Dendritic cell treated with granulocyte-macrophage colony-stimulating factor and Interleukin-4, amounts not matched to agents 40 ng/mL and 50 ng/mL, for 4 days (primary cell): ENCODE measurements at regions not wholly inside any gene's neighbourhood (a gene's known extent, or its start where the extent isn't known, plus 50 kb on each side); places are given as distances from the start of the nearest gene placed in this dataset.

ENCODE experiments used
- H3K27ac Mint-ChIP-seq: one replicate; pipeline ENCODE4 v1.8.0; 2022; ENCODE audit warnings: mild to moderate bottlenecking, mixed read lengths
- H3K27me3 Mint-ChIP-seq: one replicate; pipeline ENCODE4 v1.8.0; 2022; ENCODE audit warnings: mild to moderate bottlenecking, mixed read lengths
- H3K36me3 Mint-ChIP-seq: one replicate; pipeline ENCODE4 v1.8.0; 2022; ENCODE audit warnings: low read depth, mixed read lengths
- H3K4me1 Mint-ChIP-seq: one replicate; pipeline ENCODE4 v1.8.0; 2022; ENCODE audit warnings: low read depth, mixed read lengths
- H3K4me3 Mint-ChIP-seq: one replicate; pipeline ENCODE4 v1.8.0; 2022; ENCODE audit warnings: mild to moderate bottlenecking, moderate library complexity, mixed read lengths
- H3K9me3 Mint-ChIP-seq: one replicate; pipeline ENCODE4 v1.8.0; 2022; ENCODE audit warnings: mixed read lengths
- intact Hi-C: fragments of 100-400 bp; cut with micrococcal nuclease; formaldehyde crosslinking; loops from one replicate; pipeline ENCODE4 v1.15.0; 2022

DNA sequence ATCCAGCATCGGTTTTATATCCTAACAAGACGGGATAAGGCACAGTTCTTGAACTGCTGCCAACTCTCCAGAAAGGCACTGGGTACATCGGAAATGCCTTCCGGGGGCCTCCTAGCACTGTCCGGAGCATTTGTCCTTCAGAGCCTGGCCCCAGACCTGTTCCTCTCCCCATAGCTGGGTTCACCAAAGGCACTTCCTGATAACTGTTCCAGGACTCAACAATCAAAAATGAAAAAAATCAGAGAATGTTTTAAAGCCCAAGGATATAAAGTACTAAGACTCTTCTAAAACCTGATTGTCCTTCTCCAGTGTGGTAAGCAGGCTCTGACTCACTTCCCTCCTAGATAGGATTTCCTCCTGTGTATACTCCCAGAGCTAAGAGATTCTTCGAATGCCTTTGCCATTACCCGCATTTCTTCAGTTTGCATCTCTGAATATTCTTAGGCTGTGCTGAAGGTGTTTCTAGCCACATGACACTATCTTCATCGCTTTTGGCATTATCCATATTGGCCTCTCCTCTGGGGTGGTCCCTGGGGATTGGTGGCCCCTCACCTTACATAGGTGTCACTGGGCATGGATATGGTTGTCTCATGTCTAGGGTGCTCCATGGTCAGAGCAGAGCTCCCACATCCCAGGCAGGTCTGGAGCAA is 112.9 kb downstream of the ZBTB18 start:
- no peaks in the 10 kb centered on the region for H3K9me3 Mint-ChIP-seq
- no peak overlapping the region for H3K27ac Mint-ChIP-seq
- H3K36me3 Mint-ChIP-seq, result no peaks in the 10 kb centered on the region
- intact Hi-C loops, result no loop called here
- H3K27me3 Mint-ChIP-seq, result no peaks in the 10 kb centered on the region
- no peak overlapping the region for H3K4me3 Mint-ChIP-seq
- peaks cover 19% of the 10 kb centered on the region for H3K4me1 Mint-ChIP-seq

DNA sequence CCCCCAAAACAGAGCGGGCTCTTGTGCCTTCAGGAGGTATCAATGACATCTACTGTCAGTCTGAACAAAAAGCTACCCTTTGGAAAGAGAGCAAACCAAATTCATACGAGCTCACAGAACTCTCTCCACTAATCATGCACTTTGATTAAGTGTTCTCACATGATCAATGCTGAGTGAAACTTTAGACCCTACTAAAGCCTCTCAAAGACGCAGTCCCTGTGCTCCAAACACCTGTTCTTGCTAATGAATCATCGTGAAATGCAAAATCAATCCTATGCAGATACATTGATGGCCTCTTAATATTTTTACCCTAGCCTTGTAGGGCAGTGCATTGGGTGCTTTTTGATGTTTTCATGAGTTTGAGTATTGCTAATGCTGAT is 113.4 kb downstream of the ZBTB18 start:
- Mint-ChIP-seq H3K4me1 (peaks cover 19% of the 10 kb centered on the region), H3K9me3 (no peaks in the 10 kb centered on the region), H3K4me3 (no peak overlapping the region), H3K36me3 (no peaks in the 10 kb centered on the region), H3K27me3 (no peaks in the 10 kb centered on the region), H3K27ac (no peak overlapping the region)
- intact Hi-C loops, result no loop called here

DNA sequence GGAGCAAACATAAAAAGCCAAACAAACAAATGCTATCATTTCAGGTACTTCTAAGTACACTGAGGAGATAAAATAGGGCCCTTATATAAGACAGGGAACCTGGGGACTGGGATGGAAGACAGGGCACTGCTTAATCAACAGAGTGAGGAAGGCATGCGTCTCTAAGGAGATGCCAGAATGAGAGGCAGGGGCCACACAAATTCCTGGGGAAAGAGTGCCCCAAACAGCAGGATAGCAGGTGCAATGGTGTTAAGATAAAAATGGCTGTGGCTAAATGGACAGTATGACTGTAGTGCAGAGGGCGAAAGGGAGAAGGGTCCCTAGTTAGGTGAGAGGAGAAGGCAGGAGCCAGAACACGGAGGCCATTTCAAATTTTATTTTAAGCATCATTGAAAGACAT is 113.9 kb downstream of the ZBTB18 start:
- Mint-ChIP-seq H3K4me3 (no peak overlapping the region), H3K27me3 (no peaks in the 10 kb centered on the region), H3K4me1 (peaks cover 15% of the 10 kb centered on the region), H3K9me3 (no peaks in the 10 kb centered on the region), H3K27ac (no peak overlapping the region), H3K36me3 (no peaks in the 10 kb centered on the region)
- intact Hi-C loops, result no loop called here

DNA sequence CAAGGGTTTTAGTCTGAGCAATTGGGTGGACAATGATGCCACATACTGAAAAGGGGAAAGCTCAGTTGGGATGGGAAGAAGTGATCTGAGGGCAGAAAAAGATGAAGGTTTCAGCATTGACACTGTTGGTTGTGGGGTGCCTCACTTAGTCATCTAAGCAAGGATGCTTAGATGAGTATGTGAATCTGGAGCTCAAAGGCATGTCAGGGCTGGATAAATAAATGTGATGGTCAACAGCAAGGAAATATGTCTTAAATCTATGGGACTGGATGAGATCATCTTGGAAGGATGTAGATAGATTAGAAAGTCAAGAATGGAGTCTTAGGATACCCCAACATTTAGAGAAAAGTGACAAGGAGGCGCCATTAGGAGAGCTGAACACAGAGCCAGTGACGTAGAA is 114.6 kb downstream of the ZBTB18 start:
- Mint-ChIP-seq H3K36me3 (no peaks in the 10 kb centered on the region), H3K9me3 (no peaks in the 10 kb centered on the region), H3K27me3 (no peaks in the 10 kb centered on the region), H3K27ac (no peak overlapping the region), H3K4me3 (no peak overlapping the region), H3K4me1 (peaks cover 9% of the 10 kb centered on the region)
- intact Hi-C loops, result no loop called here

DNA sequence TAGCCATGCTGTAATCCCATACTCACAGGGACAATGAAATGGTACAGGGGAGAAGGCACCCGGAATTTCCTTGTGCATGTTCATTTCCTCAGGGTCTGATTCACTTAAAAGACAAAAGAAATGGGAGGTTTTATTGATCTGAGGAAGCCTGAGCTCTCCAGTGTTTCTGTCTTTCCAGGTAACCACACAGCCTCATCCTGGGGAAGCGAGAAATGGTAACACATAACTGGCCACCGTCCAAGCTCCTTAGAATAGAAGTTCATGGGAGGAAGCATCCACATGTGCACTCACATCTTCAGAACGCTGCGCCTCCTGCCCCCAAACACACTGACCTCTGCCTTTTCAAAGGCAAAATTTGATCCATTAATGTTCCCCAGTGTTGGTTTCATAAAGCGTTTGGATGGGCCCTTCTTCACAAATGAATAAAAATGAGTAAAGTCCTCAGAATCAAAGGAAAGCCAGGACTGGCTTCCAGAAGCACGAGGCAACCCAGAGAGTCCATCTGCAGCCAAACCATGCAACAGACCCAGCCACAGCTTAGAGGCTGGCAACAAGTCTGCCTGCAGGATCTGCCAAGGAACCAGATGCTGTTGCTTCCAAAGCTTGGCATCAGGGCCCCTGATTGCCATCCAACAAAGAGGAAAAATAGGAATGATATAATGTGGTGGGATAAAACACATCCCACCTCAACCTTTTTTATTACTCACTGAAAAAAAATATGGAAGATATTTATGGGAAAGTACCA is 120.3 kb downstream of the ZBTB18 start:
- Mint-ChIP-seq H3K4me1 (no peaks in the 10 kb centered on the region), H3K27ac (no peak overlapping the region), H3K27me3 (no peaks in the 10 kb centered on the region), H3K9me3 (no peaks in the 10 kb centered on the region), H3K36me3 (no peaks in the 10 kb centered on the region), H3K4me3 (no peak overlapping the region)
- intact Hi-C loops, result no loop called here

DNA sequence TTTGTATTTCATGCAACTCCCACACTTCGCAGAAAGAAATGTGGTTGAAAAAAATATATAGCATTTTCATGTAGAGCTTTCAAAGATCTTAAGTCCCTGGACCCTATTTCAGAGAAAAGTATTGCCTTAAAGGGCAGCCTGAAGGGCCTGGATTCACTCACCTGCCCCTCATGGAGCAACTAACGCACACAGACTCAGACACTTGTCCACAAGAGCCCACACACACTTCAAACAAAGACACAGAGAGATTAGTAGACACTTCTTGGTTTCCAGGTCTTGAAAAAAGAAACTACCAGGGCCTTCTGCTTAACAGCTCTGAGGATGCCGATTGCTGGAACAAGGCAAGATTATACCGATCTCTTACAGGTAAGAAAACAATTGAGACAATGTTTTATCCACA is 122.2 kb downstream of the ZBTB18 start:
- no peak overlapping the region for H3K4me3 Mint-ChIP-seq
- no peaks in the 10 kb centered on the region for H3K4me1 Mint-ChIP-seq
- no peaks in the 10 kb centered on the region for H3K9me3 Mint-ChIP-seq
- peaks cover 2% of the 10 kb centered on the region for H3K27me3 Mint-ChIP-seq
- intact Hi-C loops, result no loop called here
- H3K36me3 Mint-ChIP-seq, result no peaks in the 10 kb centered on the region
- H3K27ac Mint-ChIP-seq, result no peak overlapping the region

DNA sequence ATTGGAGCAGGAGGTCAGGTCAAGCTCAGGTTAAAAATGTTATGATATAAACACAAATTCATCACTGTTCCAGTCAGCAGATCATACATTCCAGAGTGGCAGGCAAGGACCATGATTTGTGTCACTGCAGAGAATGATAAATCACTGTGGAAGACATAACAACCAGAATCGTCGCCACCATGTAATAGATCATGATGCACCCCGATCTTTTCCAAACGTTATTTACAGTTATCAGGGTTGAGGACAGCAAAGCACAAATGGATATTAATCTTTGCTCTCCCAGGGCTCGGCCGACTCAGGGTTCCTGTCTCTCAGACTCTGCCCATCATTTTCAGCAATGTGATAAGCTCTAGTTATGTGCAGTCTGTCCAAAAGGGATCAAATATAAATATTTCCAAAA is 122.7 kb downstream of the ZBTB18 start:
- Mint-ChIP-seq H3K9me3 (no peaks in the 10 kb centered on the region), H3K36me3 (no peaks in the 10 kb centered on the region), H3K27ac (no peak overlapping the region), H3K4me1 (peaks cover 4% of the 10 kb centered on the region), H3K4me3 (no peak overlapping the region), H3K27me3 (peaks cover 2% of the 10 kb centered on the region)
- intact Hi-C loops, result no loop called here

DNA sequence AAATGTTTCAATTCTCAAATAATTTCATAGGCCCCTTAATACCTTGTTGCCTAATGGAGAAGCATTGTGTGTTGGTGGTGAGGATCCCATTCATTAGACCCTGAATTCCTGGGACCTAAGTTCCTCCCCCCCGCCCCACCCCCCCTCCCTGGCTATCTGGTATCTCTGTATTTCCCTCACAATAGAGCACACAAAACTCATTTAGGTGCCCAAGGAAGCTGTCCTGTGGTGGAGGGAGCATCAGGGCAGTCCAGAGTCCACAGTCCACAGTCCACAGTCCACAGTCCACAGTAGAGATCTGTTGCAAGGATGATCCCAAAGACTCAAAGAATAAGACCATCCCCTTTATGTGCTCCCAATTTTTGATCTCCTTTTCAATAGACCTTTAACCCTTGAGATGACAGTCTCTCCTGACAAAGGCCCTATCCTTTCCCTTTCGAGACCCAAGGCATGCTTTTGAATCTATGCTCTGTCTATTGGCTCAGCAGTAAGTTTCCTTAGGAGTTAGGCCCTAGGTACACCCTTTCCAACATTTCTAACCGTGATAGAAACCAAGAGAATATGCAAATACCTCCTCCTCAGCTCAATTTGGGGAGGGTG is 123.9 kb downstream of the ZBTB18 start:
- peaks cover 2% of the 10 kb centered on the region for H3K27me3 Mint-ChIP-seq
- H3K36me3 Mint-ChIP-seq, result no peaks in the 10 kb centered on the region
- peaks cover 5% of the 10 kb centered on the region for H3K4me1 Mint-ChIP-seq
- no peaks in the 10 kb centered on the region for H3K9me3 Mint-ChIP-seq
- no peak overlapping the region for H3K27ac Mint-ChIP-seq
- H3K4me3 Mint-ChIP-seq, result no peak overlapping the region
- intact Hi-C loops, result no loop called here

DNA sequence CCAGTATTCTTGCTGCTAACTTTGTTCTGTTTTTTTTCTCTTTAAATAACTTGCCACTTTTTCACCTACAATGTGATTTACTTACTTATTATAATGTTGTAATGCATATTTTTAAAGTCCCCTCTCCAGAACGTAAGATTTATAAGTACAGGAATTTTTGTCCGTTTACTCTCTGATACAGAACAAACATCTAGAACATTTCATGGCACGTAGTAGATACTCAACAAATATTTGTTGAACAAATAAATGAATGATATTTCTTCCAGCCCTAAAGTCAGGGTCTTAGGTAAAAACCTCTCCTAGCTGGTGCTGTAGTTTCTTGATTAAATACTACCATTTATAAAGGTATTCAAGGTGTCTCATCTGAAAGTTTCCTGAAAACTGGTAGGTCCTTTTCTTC is 125.1 kb downstream of the ZBTB18 start:
- H3K36me3 Mint-ChIP-seq, result no peaks in the 10 kb centered on the region
- H3K9me3 Mint-ChIP-seq, result no peaks in the 10 kb centered on the region
- intact Hi-C loops, result no loop called here
- peaks cover 5% of the 10 kb centered on the region for H3K4me1 Mint-ChIP-seq
- peaks cover 2% of the 10 kb centered on the region for H3K27me3 Mint-ChIP-seq
- H3K4me3 Mint-ChIP-seq, result no peak overlapping the region
- H3K27ac Mint-ChIP-seq, result no peak overlapping the region

DNA sequence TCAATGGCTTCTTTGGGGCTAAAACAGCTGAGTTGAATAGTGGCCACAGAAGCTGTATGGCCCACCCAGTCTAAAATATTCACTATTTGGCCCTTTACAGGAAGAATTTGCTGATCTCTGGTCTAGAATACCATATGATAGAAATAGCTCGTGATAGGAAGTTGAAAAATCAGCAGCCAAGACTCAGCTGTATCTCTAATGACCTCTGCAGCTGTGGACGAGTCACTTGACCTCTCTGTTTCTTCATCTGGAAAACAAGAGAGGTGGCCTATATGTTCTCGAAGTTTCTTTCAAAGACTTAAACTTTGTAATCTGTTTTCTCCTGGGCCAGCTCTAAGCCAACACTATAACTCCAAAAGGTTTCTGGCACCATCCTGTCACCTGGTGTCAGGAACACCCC is 129.2 kb downstream of the ZBTB18 start:
- intact Hi-C loops, result no loop called here
- Mint-ChIP-seq H3K4me1 (peaks cover 5% of the 10 kb centered on the region), H3K27ac (no peak overlapping the region), H3K36me3 (no peaks in the 10 kb centered on the region), H3K27me3 (peaks cover 2% of the 10 kb centered on the region), H3K4me3 (no peak overlapping the region), H3K9me3 (no peaks in the 10 kb centered on the region)

DNA sequence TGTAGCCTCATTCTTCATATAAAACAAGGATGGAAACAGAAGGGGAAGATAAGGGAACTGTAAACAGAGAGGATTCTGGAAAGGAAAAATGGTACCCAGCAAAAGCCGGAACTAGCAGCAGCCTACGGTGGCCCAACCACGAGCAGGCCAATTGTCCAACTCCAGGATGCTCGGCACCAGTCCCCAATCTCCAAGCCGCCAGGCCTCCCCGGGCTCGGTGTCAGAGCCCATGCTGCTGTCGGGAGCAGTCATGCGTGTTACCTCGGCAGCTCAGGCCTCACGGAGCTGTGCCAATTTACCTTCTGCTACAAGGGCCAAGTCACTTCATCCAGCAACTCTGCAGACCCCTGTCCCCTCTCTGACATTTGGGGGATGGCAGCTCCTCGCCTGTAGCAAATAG is 130.8 kb downstream of the ZBTB18 start:
- Mint-ChIP-seq H3K4me1 (peaks cover 5% of the 10 kb centered on the region), H3K36me3 (no peaks in the 10 kb centered on the region), H3K27me3 (peaks cover 2% of the 10 kb centered on the region), H3K4me3 (no peak overlapping the region), H3K27ac (no peak overlapping the region), H3K9me3 (no peaks in the 10 kb centered on the region)
- intact Hi-C loops, result no loop called here

DNA sequence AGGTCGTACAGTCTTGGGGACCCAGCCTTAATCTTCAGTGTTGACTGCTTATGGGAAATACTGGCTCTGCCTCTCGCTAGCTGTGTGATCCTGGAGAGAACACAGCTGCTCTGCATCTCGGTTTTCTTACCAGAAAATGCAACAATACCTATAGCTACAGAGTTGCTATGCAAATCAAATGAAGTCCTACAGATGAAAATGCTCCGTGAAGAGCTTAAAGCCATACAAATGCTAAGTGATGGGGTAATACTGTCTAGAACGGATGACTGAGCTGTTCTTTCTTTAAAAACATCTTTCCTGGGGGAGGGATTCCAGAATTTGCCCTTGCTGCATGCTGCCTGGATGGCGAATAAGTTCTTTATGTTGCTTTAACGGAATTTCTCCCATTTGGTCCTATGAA is 132.0 kb downstream of the ZBTB18 start:
- H3K27me3 Mint-ChIP-seq, result no peaks in the 10 kb centered on the region
- peaks cover 5% of the 10 kb centered on the region for H3K4me1 Mint-ChIP-seq
- intact Hi-C loops, result no loop called here
- no peak overlapping the region for H3K27ac Mint-ChIP-seq
- H3K4me3 Mint-ChIP-seq, result no peak overlapping the region
- H3K9me3 Mint-ChIP-seq, result no peaks in the 10 kb centered on the region
- no peaks in the 10 kb centered on the region for H3K36me3 Mint-ChIP-seq

DNA sequence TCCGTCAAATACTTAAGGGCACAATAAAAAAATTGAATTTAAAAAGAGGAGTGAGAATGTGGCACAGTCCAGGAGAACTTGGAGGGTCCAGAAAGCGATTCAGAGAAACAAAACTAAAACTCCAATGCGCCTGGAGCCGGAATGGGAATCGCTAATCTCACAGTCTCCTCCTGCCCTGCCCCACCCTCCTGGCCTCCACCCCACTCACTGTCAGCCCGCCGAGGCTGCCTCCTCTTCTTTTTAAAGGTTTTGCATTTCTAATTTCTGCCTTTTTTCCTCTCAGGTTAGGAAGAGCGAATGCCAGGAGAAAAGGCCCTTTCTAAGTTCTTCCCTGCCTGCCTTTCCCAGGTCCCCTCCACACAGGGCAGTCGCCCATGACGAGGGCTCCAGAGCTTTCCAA is 135.3 kb downstream of the ZBTB18 start:
- no peak overlapping the region for H3K4me3 Mint-ChIP-seq
- H3K36me3 Mint-ChIP-seq, result peaks cover 6% of the 10 kb centered on the region
- no peak overlapping the region for H3K27ac Mint-ChIP-seq
- H3K9me3 Mint-ChIP-seq, result peaks cover 18% of the 10 kb centered on the region
- intact Hi-C loops, result no loop called here
- no peaks in the 10 kb centered on the region for H3K4me1 Mint-ChIP-seq
- H3K27me3 Mint-ChIP-seq, result no peaks in the 10 kb centered on the region

DNA sequence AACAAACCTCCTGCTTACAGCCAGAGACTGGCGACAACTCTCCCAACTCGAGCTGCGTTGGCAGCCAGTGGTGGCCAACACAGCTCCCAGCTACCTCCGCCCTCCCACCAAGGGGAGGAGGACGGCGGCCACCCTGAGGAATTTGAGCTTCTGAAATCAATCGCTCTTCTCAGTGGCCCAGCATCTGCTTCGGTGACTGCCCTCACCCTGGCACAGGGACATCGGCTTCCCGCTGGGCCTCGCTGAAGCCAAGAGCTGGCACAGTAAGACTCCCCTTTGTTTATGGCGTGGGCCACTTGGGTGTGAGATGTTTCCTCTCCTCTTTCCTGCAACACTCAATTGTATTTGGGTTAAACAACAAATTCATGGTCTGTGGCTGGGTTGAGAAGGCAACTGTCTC is 136.2 kb downstream of the ZBTB18 start:
- Mint-ChIP-seq H3K9me3 (peaks cover 18% of the 10 kb centered on the region), H3K36me3 (peaks cover 6% of the 10 kb centered on the region), H3K27me3 (no peaks in the 10 kb centered on the region), H3K4me3 (no peak overlapping the region), H3K4me1 (no peaks in the 10 kb centered on the region), H3K27ac (no peak overlapping the region)
- intact Hi-C loops, result no loop called here
